ENCODE measurements at regions not wholly inside any gene's neighbourhood (a gene's known extent, or its start where the extent isn't known, plus 50 kb on each side); places are given as distances from the start of the nearest gene placed in this dataset.
"Not testable (repeated sequence)": the region's sequence is repeated elsewhere in the genome, so short reads cannot be mapped to it uniquely, and the experiment has no call there.

GRCh38 chrX:104459796-104460195 lies 106.2 kb upstream of the IL1RAPL2 start:
- no peak overlapping the region for H3K4me3 ChIP-seq (ENCODE audit: low read depth, low read length)
- TF ChIP-seq, protein P1, sequence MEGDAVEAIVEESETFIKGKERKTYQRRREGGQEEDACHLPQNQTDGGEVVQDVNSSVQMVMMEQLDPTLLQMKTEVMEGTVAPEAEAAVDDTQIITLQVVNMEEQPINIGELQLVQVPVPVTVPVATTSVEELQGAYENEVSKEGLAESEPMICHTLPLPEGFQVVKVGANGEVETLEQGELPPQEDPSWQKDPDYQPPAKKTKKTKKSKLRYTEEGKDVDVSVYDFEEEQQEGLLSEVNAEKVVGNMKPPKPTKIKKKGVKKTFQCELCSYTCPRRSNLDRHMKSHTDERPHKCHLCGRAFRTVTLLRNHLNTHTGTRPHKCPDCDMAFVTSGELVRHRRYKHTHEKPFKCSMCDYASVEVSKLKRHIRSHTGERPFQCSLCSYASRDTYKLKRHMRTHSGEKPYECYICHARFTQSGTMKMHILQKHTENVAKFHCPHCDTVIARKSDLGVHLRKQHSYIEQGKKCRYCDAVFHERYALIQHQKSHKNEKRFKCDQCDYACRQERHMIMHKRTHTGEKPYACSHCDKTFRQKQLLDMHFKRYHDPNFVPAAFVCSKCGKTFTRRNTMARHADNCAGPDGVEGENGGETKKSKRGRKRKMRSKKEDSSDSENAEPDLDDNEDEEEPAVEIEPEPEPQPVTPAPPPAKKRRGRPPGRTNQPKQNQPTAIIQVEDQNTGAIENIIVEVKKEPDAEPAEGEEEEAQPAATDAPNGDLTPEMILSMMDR (IDR thresholded peaks at IDR 0.05; ENCODE audit: borderline replicate concordance, insufficient read depth, low read depth, low read length): no peak

GRCh38 chrX:104457130-104457529 lies 108.9 kb upstream of the IL1RAPL2 start:
- not testable (repeated sequence) for H3K4me3 ChIP-seq (ENCODE audit: low read depth, low read length)

DNA sequence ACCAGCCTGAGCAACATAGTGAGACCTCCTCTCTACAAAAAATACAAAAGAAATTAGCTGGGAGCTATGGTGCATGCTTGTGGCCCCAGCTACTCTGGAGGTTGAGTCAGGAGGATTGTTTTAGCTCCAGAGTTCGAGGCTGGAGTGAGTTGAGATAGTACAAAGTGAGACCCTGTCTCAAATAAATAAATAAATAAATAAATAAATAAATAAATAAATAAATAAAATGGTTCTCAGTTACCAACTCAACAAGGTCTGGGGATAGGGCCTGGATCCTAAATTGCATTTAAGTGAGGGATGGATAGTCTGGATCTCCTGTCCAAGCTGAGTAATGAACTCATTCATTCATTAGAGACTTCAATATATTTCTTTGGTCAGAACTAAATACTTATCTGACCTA lies 115.7 kb upstream of the IL1RAPL2 start:
- H3K4me3 ChIP-seq (ENCODE audit: low read depth, low read length): no peak overlapping the region
- TF ChIP-seq, protein P1 (IDR thresholded peaks at IDR 0.05; ENCODE audit: borderline replicate concordance, insufficient read depth, low read depth, low read length): no peak

- TF ChIP-seq, protein P1 (IDR thresholded peaks at IDR 0.05; ENCODE audit: borderline replicate concordance, insufficient read depth, low read depth, low read length): no peak
- no peak overlapping the region for H3K4me3 ChIP-seq (ENCODE audit: low read depth, low read length)
These were observed 120.4 kb upstream of the IL1RAPL2 start for GRCh38 chrX:104445591-104445990.

DNA sequence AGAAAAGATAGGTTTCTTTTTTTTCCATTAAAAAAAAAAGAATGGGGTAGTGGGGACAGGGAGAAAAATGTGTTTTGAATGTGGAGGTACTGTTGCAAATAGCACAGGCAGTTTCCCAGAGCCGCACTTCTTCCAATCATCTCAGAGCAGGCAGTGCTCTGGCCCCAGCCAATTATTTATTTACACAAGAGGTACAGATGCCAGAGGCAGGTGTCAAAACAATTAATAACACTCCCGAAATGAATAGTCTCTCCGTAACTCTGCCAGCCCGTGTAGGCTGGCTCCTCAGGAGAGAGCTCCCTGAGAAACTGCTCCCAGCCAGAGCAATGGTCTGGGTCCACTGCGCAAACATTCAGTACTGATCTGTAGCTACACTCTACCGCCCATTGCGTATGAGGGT lies 130.8 kb upstream of the IL1RAPL2 start:
- TF ChIP-seq, protein P1 (IDR thresholded peaks at IDR 0.05; ENCODE audit: borderline replicate concordance, insufficient read depth, low read depth, low read length): no peak
- H3K4me3 ChIP-seq (ENCODE audit: low read depth, low read length): no peak overlapping the region

- TF ChIP-seq, protein P1 (IDR thresholded peaks at IDR 0.05; ENCODE audit: borderline replicate concordance, insufficient read depth, low read depth, low read length): no peak
These were observed 133.7 kb upstream of the IL1RAPL2 start for GRCh38 chrX:104432321-104432720.

GRCh38 chrX:104430742-104431119 lies 135.3 kb upstream of the IL1RAPL2 start:
- TF ChIP-seq, protein P1 (IDR thresholded peaks at IDR 0.05; ENCODE audit: borderline replicate concordance, insufficient read depth, low read depth, low read length): no peak
- H3K4me3 ChIP-seq (ENCODE audit: low read depth, low read length): no peak overlapping the region

More at GRCh38 chrX:104432321-104432720, 133.7 kb upstream of the IL1RAPL2 start:
- H3K4me3 ChIP-seq (ENCODE audit: low read depth, low read length): no peak overlapping the region

Data from GM12875 (cell line).